ENCODE measurements at regions not wholly inside any gene's neighbourhood (a gene's known extent, or its start where the extent isn't known, plus 50 kb on each side); places are given as distances from the start of the nearest gene placed in this dataset.
A peak's percentile ranks its signal among the peaks of the same experiment; 100 is the strongest.

GRCh38 chr9:135328485-135329417 is 150.8 kb upstream of the PPP1R26 start:
- no peaks in the 10 kb centered on the region for H3K36me3 ChIP-seq (ENCODE audit: control insufficient read depth, insufficient read depth, low read length)
- H3K36me3 Mint-ChIP-seq (ENCODE audit: insufficient read depth, unreplicated experiment), result no peaks in the 10 kb centered on the region
- H3K4me3 Mint-ChIP-seq (ENCODE audit: unreplicated experiment), result no peak overlapping the region
- H3K27me3 Mint-ChIP-seq (ENCODE audit: insufficient read depth, unreplicated experiment), result peaks cover 5% of the 10 kb centered on the region
- no peak overlapping the region for H3K27ac Mint-ChIP-seq (ENCODE audit: unreplicated experiment)
- H3K9me3 Mint-ChIP-seq (ENCODE audit: unreplicated experiment), result peaks cover under 1% of the 10 kb centered on the region
- no peaks in the 10 kb centered on the region for H3K4me1 ChIP-seq
- ChIA-PET CTCF (no interaction called here), POLR2A (no interaction called here)
- TF ChIP-seq CTCF (IDR thresholded peaks at IDR 0.05; ENCODE audit: insufficient read depth in 1 of 2, low read depth in 1 of 2, low read length in 1 of 2, severe bottlenecking in 1 of 2, unreplicated experiment in 1 of 2), result no peak
- DNase-seq, result peak in 1 of 2 experiments; percentile 8
- intact Hi-C loops (cut with micrococcal nuclease; ENCODE audit: unreplicated experiment), result no loop called here
- no peaks in the 10 kb centered on the region for H3K4me1 Mint-ChIP-seq (ENCODE audit: low read depth, unreplicated experiment)
- no TSS peak for BruUV-seq (replicated peaks)
- no peak overlapping the region for H3K4me3 ChIP-seq (ENCODE audit: low read depth, low read length)
- peaks cover 2% of the 10 kb centered on the region; the same call in 1 of the 2 replicates for H3K9me3 ChIP-seq
- no peaks in the 10 kb centered on the region for H3K27me3 ChIP-seq (replicated peaks; ENCODE audit: control insufficient read depth, insufficient read depth, low read length)

DNA sequence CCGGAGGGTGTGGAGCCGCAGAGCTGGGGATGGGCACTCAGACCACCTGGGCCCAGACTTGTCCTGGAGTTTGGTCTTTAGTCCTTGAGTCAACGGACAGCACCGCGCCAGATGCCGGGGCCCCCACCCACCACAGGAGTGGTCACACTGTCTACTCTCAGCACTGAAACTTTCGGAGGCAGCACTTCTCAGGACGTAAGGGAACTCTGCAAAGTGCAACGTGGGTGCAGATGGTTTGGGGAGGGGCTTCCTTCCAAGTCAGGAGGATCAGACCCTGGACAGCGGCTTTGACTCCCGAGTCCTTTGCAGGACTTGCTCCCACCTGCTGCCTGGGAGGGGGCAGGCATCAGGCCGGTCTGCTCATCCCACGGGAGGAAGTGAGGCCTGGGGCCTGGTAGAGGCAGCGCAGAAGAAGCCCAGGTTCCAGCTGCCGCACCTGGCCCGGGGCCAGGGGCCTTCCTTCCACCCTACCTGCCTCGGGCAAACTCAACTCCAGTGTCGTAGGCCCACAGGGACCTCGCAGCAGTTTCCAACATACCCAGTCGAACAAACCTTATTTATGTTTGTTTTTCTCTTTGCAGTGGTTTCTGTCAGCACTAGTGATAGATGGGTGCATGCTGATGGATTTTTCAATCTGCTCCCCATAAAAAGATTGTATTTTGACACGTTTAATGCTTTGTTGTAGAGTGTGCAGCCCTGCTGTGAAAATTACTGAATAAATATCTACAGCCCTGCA is 149.8 kb upstream of the PPP1R26 start:
- peaks cover 3% of the 10 kb centered on the region for H3K27me3 Mint-ChIP-seq (ENCODE audit: insufficient read depth, unreplicated experiment)
- no peak for TF ChIP-seq CTCF (IDR thresholded peaks at IDR 0.05; ENCODE audit: insufficient read depth in 1 of 2, low read depth in 1 of 2, low read length in 1 of 2, severe bottlenecking in 1 of 2, unreplicated experiment in 1 of 2)
- H3K4me1 Mint-ChIP-seq (ENCODE audit: low read depth, unreplicated experiment), result no peaks in the 10 kb centered on the region
- no peak overlapping the region for H3K4me3 Mint-ChIP-seq (ENCODE audit: unreplicated experiment)
- H3K36me3 ChIP-seq (ENCODE audit: control insufficient read depth, insufficient read depth, low read length), result no peaks in the 10 kb centered on the region
- no peaks in the 10 kb centered on the region for H3K9me3 Mint-ChIP-seq (ENCODE audit: unreplicated experiment)
- no peaks in the 10 kb centered on the region for H3K27me3 ChIP-seq (replicated peaks; ENCODE audit: control insufficient read depth, insufficient read depth, low read length)
- ChIA-PET POLR2A (no interaction called here), CTCF (no interaction called here)
- no peak overlapping the region for H3K27ac Mint-ChIP-seq (ENCODE audit: unreplicated experiment)
- no peak for DNase-seq
- no peaks in the 10 kb centered on the region for H3K9me3 ChIP-seq
- no peaks in the 10 kb centered on the region for H3K4me1 ChIP-seq
- H3K36me3 Mint-ChIP-seq (ENCODE audit: insufficient read depth, unreplicated experiment), result no peaks in the 10 kb centered on the region
- intact Hi-C loops (cut with micrococcal nuclease; ENCODE audit: unreplicated experiment), result no loop called here
- no TSS peak for BruUV-seq (replicated peaks)
- no peak overlapping the region for H3K4me3 ChIP-seq (ENCODE audit: low read depth, low read length)

GRCh38 chr9:135330307-135330631 is 149.3 kb upstream of the PPP1R26 start:
- no peaks in the 10 kb centered on the region for H3K36me3 Mint-ChIP-seq (ENCODE audit: insufficient read depth, unreplicated experiment)
- no peaks in the 10 kb centered on the region for H3K4me1 Mint-ChIP-seq (ENCODE audit: low read depth, unreplicated experiment)
- Histone ChIP-seq H3K27me3 (replicated peaks; ENCODE audit: control insufficient read depth, insufficient read depth, low read length) (no peaks in the 10 kb centered on the region), H3K4me3 (ENCODE audit: low read depth, low read length) (no peak overlapping the region), H3K4me1 (no peaks in the 10 kb centered on the region), H3K9me3 (no peaks in the 10 kb centered on the region), H3K36me3 (ENCODE audit: control insufficient read depth, insufficient read depth, low read length) (no peaks in the 10 kb centered on the region)
- H3K4me3 Mint-ChIP-seq (ENCODE audit: unreplicated experiment), result no peak overlapping the region
- intact Hi-C loops (cut with micrococcal nuclease; ENCODE audit: unreplicated experiment), result no loop called here
- H3K27me3 Mint-ChIP-seq (ENCODE audit: insufficient read depth, unreplicated experiment), result peaks cover 3% of the 10 kb centered on the region
- ChIA-PET CTCF (no interaction called here), POLR2A (no interaction called here)
- no TSS peak for BruUV-seq (replicated peaks)
- no peaks in the 10 kb centered on the region for H3K9me3 Mint-ChIP-seq (ENCODE audit: unreplicated experiment)
- no peak for DNase-seq
- no peak for TF ChIP-seq CTCF (IDR thresholded peaks at IDR 0.05; ENCODE audit: insufficient read depth in 1 of 2, low read depth in 1 of 2, low read length in 1 of 2, severe bottlenecking in 1 of 2, unreplicated experiment in 1 of 2)
- no peak overlapping the region for H3K27ac Mint-ChIP-seq (ENCODE audit: unreplicated experiment)

All from Caco-2 (cell line).